ENCODE measurements at regions not wholly inside any gene's neighbourhood (a gene's known extent, or its start where the extent isn't known, plus 50 kb on each side); places are given as distances from the start of the nearest gene placed in this dataset.
"Not testable (repeated sequence)": the region's sequence is repeated elsewhere in the genome, so short reads cannot be mapped to it uniquely, and the experiment has no call there.

- DNase-seq (no peak), ATAC-seq (no peak)
- no peaks in the 10 kb centered on the region for H3K27me3 ChIP-seq
- no peak overlapping the region for H3K4me3 ChIP-seq
- TF ChIP-seq CTCF (IDR thresholded peaks at IDR 0.05) (no peak), POLR2A (IDR thresholded peaks at IDR 0.05) (no peak)
- WGBS, 2 donors = 67 to 71% methylated on average over 5 of the region's 5 CpGs
- H3K36me3 ChIP-seq (replicated peaks in 1 of 2; ENCODE audit: insufficient read depth in 1 of 2, low read depth in 2 of 2) = no peaks in the 10 kb centered on the region
- no peaks in the 10 kb centered on the region for H3K4me1 ChIP-seq
- intact Hi-C loops (cut with DNase I) = no loop called here
- no peaks in the 10 kb centered on the region for H3K9me3 ChIP-seq
- no peak overlapping the region for H3K27ac ChIP-seq
Measured at GRCh38 chr4:96407738-96408463, 568.0 kb downstream of the PDHA2 start.

GRCh38 chr4:96414853-96415252 is 575.0 kb downstream of the PDHA2 start:
- H3K4me1 ChIP-seq; H3K4me3 ChIP-seq; H3K27me3 ChIP-seq; H3K27ac ChIP-seq; H3K36me3 ChIP-seq (replicated peaks in 1 of 2; ENCODE audit: insufficient read depth in 1 of 2, low read depth in 2 of 2); H3K9me3 ChIP-seq; intact Hi-C loops (cut with DNase I); DNase-seq; ATAC-seq: not testable (repeated sequence)
- WGBS, 2 donors = 76 to 91% methylated on average over 21 of the region's 21 CpGs

GRCh38 chr4:96429657-96430056 is 589.8 kb downstream of the PDHA2 start:
- H3K27me3 ChIP-seq = no peaks in the 10 kb centered on the region
- H3K4me1 ChIP-seq = no peaks in the 10 kb centered on the region
- intact Hi-C loops (cut with DNase I) = no loop called here
- no peak for TF ChIP-seq CTCF (IDR thresholded peaks at IDR 0.05)
- TF ChIP-seq POLR2A (IDR thresholded peaks at IDR 0.05) = no peak
- no peak overlapping the region for H3K27ac ChIP-seq
- DNase-seq (no peak), ATAC-seq (no peak)
- peaks cover 0 to 4% (median 0%) of the 10 kb centered on the region in 3 donors for H3K9me3 ChIP-seq
- no peak overlapping the region for H3K4me3 ChIP-seq
- H3K36me3 ChIP-seq (replicated peaks in 1 of 2; ENCODE audit: insufficient read depth in 1 of 2, low read depth in 2 of 2) = no peaks in the 10 kb centered on the region

GRCh38 chr4:96431094-96431493 is 591.2 kb downstream of the PDHA2 start:
- no peaks in the 10 kb centered on the region for H3K36me3 ChIP-seq (replicated peaks in 1 of 2; ENCODE audit: insufficient read depth in 1 of 2, low read depth in 2 of 2)
- intact Hi-C loops (cut with DNase I) = no loop called here
- no peak for DNase-seq
- no peaks in the 10 kb centered on the region for H3K4me1 ChIP-seq
- 90 to 93% methylated on average over 2 of the region's 2 CpGs for WGBS, 2 donors
- TF ChIP-seq CTCF (IDR thresholded peaks at IDR 0.05) = no peak
- no peak for TF ChIP-seq POLR2A (IDR thresholded peaks at IDR 0.05)
- no peak for ATAC-seq
- H3K27ac ChIP-seq = no peak overlapping the region
- no peaks in the 10 kb centered on the region for H3K27me3 ChIP-seq
- no peak overlapping the region for H3K4me3 ChIP-seq
- H3K9me3 ChIP-seq = peaks cover 0 to 1% (median 0%) of the 10 kb centered on the region in 3 donors

- Histone ChIP-seq H3K4me1 (no peaks in the 10 kb centered on the region), H3K4me3 (no peak overlapping the region), H3K27me3 (no peaks in the 10 kb centered on the region), H3K36me3 (replicated peaks in 1 of 2; ENCODE audit: insufficient read depth in 1 of 2, low read depth in 2 of 2) (no peaks in the 10 kb centered on the region), H3K27ac (no peak overlapping the region), H3K9me3 (peaks cover 0 to 7% (median 0%) of the 10 kb centered on the region in 3 donors)
- ATAC-seq = no peak
- TF ChIP-seq CTCF (IDR thresholded peaks at IDR 0.05) = no peak
- WGBS, 2 donors = 50 to 59% methylated on average over 3 of the region's 3 CpGs
- DNase-seq = no peak
- intact Hi-C loops (cut with DNase I) = no loop called here
Measured at GRCh38 chr4:96448315-96448872, 608.5 kb downstream of the PDHA2 start.

Data from body of pancreas (tissue), 4 donors.